Fibroblast of lung (primary cell): ENCODE measurements at regions not wholly inside any gene's neighbourhood (a gene's known extent, or its start where the extent isn't known, plus 50 kb on each side); places are given as distances from the start of the nearest gene placed in this dataset.

Experiments
- EZH2 ChIP-seq: IDR thresholded peaks from 2 replicates; pipeline ENCODE4 v1.5.1; 2012; ENCODE audit warnings: low read length, control low read depth, mild to moderate bottlenecking; ENCODE audit errors: missing control alignments
- TF ChIP-seq, protein P1 (sequence below), 2 donors: IDR thresholded peaks in 1 of 2; conservative IDR thresholded peaks in 1 of 2; 1 replicate in 1 of 2; 2 replicates in 1 of 2; pipeline ENCODE4 v1.5.1; 2011 to 2012; ENCODE audit warnings: low read length in 2 of 2, control low read depth in 1 of 2, inconsistent platforms in 1 of 2, low read depth in 1 of 2, mild to moderate bottlenecking in 1 of 2

GRCh38 chr12:87388376-87388775 lies 640.8 kb downstream of the C12orf50 start:
- no peak for TF ChIP-seq EZH2
- TF ChIP-seq, protein P1, sequence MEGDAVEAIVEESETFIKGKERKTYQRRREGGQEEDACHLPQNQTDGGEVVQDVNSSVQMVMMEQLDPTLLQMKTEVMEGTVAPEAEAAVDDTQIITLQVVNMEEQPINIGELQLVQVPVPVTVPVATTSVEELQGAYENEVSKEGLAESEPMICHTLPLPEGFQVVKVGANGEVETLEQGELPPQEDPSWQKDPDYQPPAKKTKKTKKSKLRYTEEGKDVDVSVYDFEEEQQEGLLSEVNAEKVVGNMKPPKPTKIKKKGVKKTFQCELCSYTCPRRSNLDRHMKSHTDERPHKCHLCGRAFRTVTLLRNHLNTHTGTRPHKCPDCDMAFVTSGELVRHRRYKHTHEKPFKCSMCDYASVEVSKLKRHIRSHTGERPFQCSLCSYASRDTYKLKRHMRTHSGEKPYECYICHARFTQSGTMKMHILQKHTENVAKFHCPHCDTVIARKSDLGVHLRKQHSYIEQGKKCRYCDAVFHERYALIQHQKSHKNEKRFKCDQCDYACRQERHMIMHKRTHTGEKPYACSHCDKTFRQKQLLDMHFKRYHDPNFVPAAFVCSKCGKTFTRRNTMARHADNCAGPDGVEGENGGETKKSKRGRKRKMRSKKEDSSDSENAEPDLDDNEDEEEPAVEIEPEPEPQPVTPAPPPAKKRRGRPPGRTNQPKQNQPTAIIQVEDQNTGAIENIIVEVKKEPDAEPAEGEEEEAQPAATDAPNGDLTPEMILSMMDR (conservative IDR thresholded peaks at IDR 0.05 in 1 of 2, IDR thresholded peaks at IDR 0.05 in 1 of 2; ENCODE audit: low read depth in 1 of 2, low read length in 2 of 2), result no peak
